K562 (cell line): ENCODE measurements at regions not wholly inside any gene's neighbourhood (a gene's known extent, or its start where the extent isn't known, plus 50 kb on each side); places are given as distances from the start of the nearest gene placed in this dataset.

Experiments used
- ATAC-seq: fragments of 200-7000 bp; cut with Tn5 transposase; 3 replicates; pipeline ENCODE4 v1.9.1; 2020; ENCODE audit warnings: moderate library complexity
- BruUV-seq: library from RNA; stranded (reverse); fragments of 400-500 nt; replicated peaks from 2 replicates; lab custom pipeline; 2021; lab: Mats Ljungman, UMichigan
- CTCF ChIA-PET: fragments of 300-600 bp; formaldehyde crosslinking; extraction: SDS; loops from one replicate; lab custom pipeline; 2021; ENCODE audit warnings: low intra/inter-chr PET ratio; lab: Yijun Ruan, JAX
- POLR2A ChIA-PET: fragments of 300-600, 350-650 bp; sonication (Branson Sonifier 250); formaldehyde crosslinking; extraction: SDS; loops from one replicate; lab custom pipeline; 2021; ENCODE audit warnings: antibody characterized with exemption, inconsistent platforms; lab: Yijun Ruan, JAX
- DNase-seq, 4 experiments: peaks; one replicate each; pipeline versions ENCODE4 v3.0.0 to v3.0.0-alpha.2; 2011 to 2018; ENCODE audit warnings: low spot score in 3 of 4, mixed read lengths in 3 of 4; ENCODE audit errors: extremely low read depth in 1 of 4
- FAIRE-seq: peaks from 2 replicates; lab custom pipeline; 2011; peaks lifted over from hg19 to GRCh38; lab: Jason Lieb, UNC
- H2AFZ ChIP-seq: 2 replicates; pipeline ENCODE4 v1.6.0; 2011; ENCODE audit warnings: low read depth, low read length, control low read depth, inconsistent platforms
- H3K27ac ChIP-seq: fragments of 200-600 bp; 3 replicates; pipeline ENCODE4 v1.8.0; 2011; ENCODE audit warnings: low read depth, mild to moderate bottlenecking, control low read depth, inconsistent platforms, low read length, moderate library complexity, mixed read lengths; ENCODE audit errors: extremely low read depth
- H3K27me3 ChIP-seq, 2 experiments: fragments of 300-600 bp in 1 of 2; 2 replicates in 1 of 2; 3 replicates in 1 of 2; pipeline versions ENCODE4 v1.6.0 to v1.8.0; 2011; ENCODE audit warnings: inconsistent platforms in 2 of 2, low read length in 2 of 2, mild to moderate bottlenecking in 1 of 2, mixed read lengths in 1 of 2, moderate library complexity in 1 of 2; ENCODE audit not compliant: control insufficient read depth in 2 of 2, insufficient read depth in 2 of 2
- H3K36me3 ChIP-seq: fragments of 300-600 bp; 3 replicates; pipeline ENCODE4 v1.8.0; 2011; ENCODE audit warnings: mild to moderate bottlenecking, low read length, inconsistent platforms; ENCODE audit not compliant: control insufficient read depth, insufficient read depth
- H3K4me1 ChIP-seq, 2 experiments: fragments of 200-600 bp in 1 of 2; replicated peaks in 1 of 2; 2 replicates in 1 of 2; 3 replicates in 1 of 2; pipeline versions ENCODE4 v1.5.1 to v1.8.0; 2011; ENCODE audit warnings: inconsistent platforms in 2 of 2, low read length in 2 of 2, mild to moderate bottlenecking in 1 of 2, mixed read lengths in 1 of 2, moderate library complexity in 1 of 2; ENCODE audit not compliant: control insufficient read depth in 2 of 2, insufficient read depth in 2 of 2
- H3K4me2 ChIP-seq: 2 replicates; pipeline ENCODE4 v1.6.1; 2011; ENCODE audit warnings: low read length, control low read depth, inconsistent platforms, mixed read lengths; ENCODE audit not compliant: insufficient read depth
- H3K4me3 ChIP-seq: fragments of 200-600 bp; sonication (generic), shearing (Covaris generic); 2 replicates; pipeline ENCODE4 v1.5.1; 2016; ENCODE audit warnings: control low read depth, inconsistent platforms
- H3K79me2 ChIP-seq: fragments of 200-600 bp; 3 replicates; pipeline ENCODE4 v1.8.0; 2011; ENCODE audit warnings: low read length, inconsistent platforms; ENCODE audit not compliant: control insufficient read depth, insufficient read depth
- H3K9ac ChIP-seq, 2 experiments: 2 replicates each; pipeline versions ENCODE4 v1.6.0 to v1.6.1; 2011; ENCODE audit warnings: low read depth in 2 of 2, low read length in 2 of 2, control low read depth in 1 of 2, inconsistent platforms in 1 of 2, mild to moderate bottlenecking in 1 of 2, mixed read lengths in 1 of 2; ENCODE audit not compliant: insufficient read depth in 1 of 2
- H3K9me1 ChIP-seq: one replicate; pipeline ENCODE4 v1.6.0; 2011; ENCODE audit warnings: inconsistent platforms, mild to moderate bottlenecking, low read length, moderate library complexity; ENCODE audit not compliant: control insufficient read depth, insufficient read depth
- H3K9me3 ChIP-seq: replicated peaks from 2 replicates; pipeline ENCODE4 v1.5.1; 2011; ENCODE audit warnings: low read depth, low read length, inconsistent platforms; ENCODE audit not compliant: control insufficient read depth, insufficient read depth
- H4K20me1 ChIP-seq: replicated peaks from 2 replicates; pipeline ENCODE4 v1.6.1; 2011; ENCODE audit warnings: low read length, inconsistent platforms, mixed read lengths; ENCODE audit not compliant: control insufficient read depth, insufficient read depth
- BCL6 ChIP-seq: fragments of 250-450 bp; sonication (Bioruptor Pico); IDR thresholded peaks from 2 replicates; pipeline ENCODE4 v1.4.0; 2020
- C11orf30 ChIP-seq: fragments of 450-650 bp; IDR thresholded peaks from 2 replicates; pipeline ENCODE4 v1.6.1; 2016; ENCODE audit warnings: low read depth, mild to moderate bottlenecking
- CBFA2T2 ChIP-seq: fragments of 450-650 bp; conservative IDR thresholded peaks from 2 replicates; pipeline ENCODE4 v1.6.1; 2017; ENCODE audit warnings: mild to moderate bottlenecking
- CBFB ChIP-seq: sonication (generic); formaldehyde crosslinking; IDR thresholded peaks from 2 replicates; pipeline ENCODE4 v1.4.0; 2020; ENCODE audit warnings: mild to moderate bottlenecking, missing genetic modification reagents
- ETV5 ChIP-seq: sonication (generic); formaldehyde crosslinking; IDR thresholded peaks from 2 replicates; pipeline ENCODE4 v1.4.0; 2020; ENCODE audit warnings: low read depth, mild to moderate bottlenecking, missing genetic modification reagents
- JUND ChIP-seq, 2 experiments: IDR thresholded peaks; 2 replicates in 1 of 2; 3 replicates in 1 of 2; pipeline ENCODE4 v1.6.1; 2011; ENCODE audit warnings: borderline replicate concordance in 2 of 2, low read depth in 2 of 2, low read length in 2 of 2, improper control_type of control experiment in 1 of 2, missing biosample characterization in 1 of 2, missing genetic modification characterization in 1 of 2, missing genetic modification reagents in 1 of 2
- MAFF ChIP-seq: IDR thresholded peaks from 2 replicates; pipeline ENCODE4 v1.6.1; 2012; ENCODE audit warnings: low read length, improper control_type of control experiment
- MAFG ChIP-seq: fragments of 450-650 bp; conservative IDR thresholded peaks from 2 replicates; pipeline ENCODE4 v1.6.1; 2016; ENCODE audit warnings: missing genetic modification characterization, missing compliant biosample characterization
- MAFK ChIP-seq: IDR thresholded peaks from 2 replicates; pipeline ENCODE4 v1.6.1; 2011; ENCODE audit warnings: low read length, improper control_type of control experiment
- NFE2 ChIP-seq: IDR thresholded peaks from 2 replicates; pipeline ENCODE4 v1.6.1; 2014; ENCODE audit warnings: antibody characterized with exemption, low read depth
- NFE2L1 ChIP-seq: fragments of 450-650 bp; IDR thresholded peaks from 2 replicates; pipeline ENCODE4 v1.6.1; 2016; ENCODE audit warnings: missing genetic modification characterization, low read depth, mild to moderate bottlenecking, missing compliant biosample characterization, moderate library complexity, borderline replicate concordance
- RFX1 ChIP-seq: fragments of 450-650 bp; IDR thresholded peaks from 2 replicates; pipeline ENCODE4 v1.6.1; 2016; ENCODE audit warnings: mild to moderate bottlenecking, moderate library complexity
- ZNF124 ChIP-seq: sonication (generic); formaldehyde crosslinking; IDR thresholded peaks from 2 replicates; pipeline ENCODE4 v1.8.1; 2022; ENCODE audit warnings: missing genetic modification reagents
- ZNF316 ChIP-seq: fragments of 450-650 bp; IDR thresholded peaks from 2 replicates; pipeline ENCODE4 v1.6.1; 2016
- WGBS: fragments of 100-300 bp; shearing (Covaris generic); methylation state at CpG from one replicate; pipeline ENCODE4 v1.1.6; 2016; ENCODE audit warnings: low coverage, mixed read lengths; ENCODE audit not compliant: insufficient coverage; ENCODE audit errors: missing lambda C conversion rate; 5-methylcytosine and 5-hydroxymethylcytosine counted together
- in situ Hi-C: fragments of 300-500 bp; cut with MboI; formaldehyde crosslinking; loops from 4 replicates; pipeline ENCODE4 v1.15.0; 2018; ENCODE audit warnings: inconsistent platforms, mixed read lengths
- intact Hi-C: fragments of 100-400 bp; cut with micrococcal nuclease; formaldehyde crosslinking; loops from 2 replicates; pipeline ENCODE4 v1.14.2; 2022

DNA sequence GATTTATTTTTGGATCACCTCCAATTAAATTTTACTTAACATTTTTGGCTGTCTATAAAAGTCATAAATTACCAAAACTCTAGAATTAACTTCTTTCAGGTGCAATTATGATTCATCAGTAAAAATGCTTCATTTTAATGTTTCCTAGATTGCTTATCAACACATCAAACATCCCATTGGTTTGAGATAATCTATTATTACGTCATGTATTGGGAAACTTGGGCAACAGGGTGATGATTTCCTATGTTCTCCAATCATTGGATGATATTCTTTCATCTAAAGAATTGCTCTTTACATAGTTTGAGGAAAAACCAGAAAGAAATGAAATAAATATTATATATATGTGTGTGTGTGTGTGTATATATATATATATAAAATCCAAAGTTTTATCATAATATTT is 76.8 kb upstream of the KCNJ6 start:
- POLR2A ChIA-PET = no interaction called here
- BruUV-seq = no TSS peak
- no peak for DNase-seq
- FAIRE-seq = no peak
- Histone ChIP-seq H3K9me3 (no peaks in the 10 kb centered on the region), H4K20me1 (no peaks in the 10 kb centered on the region), H2AFZ (no peak overlapping the region), H3K4me2 (no peak overlapping the region), H3K4me3 (no peak overlapping the region), H3K9ac (no peak overlapping the region), H3K27ac (no peak overlapping the region), H3K79me2 (no peaks in the 10 kb centered on the region), H3K36me3 (no peaks in the 10 kb centered on the region), H3K4me1 (peaks cover 0 to 10% of the 10 kb centered on the region in 2 experiments; a peak in 2 of 5 replicates), H3K27me3 (no peaks in the 10 kb centered on the region), H3K9me1 (no peaks in the 10 kb centered on the region)
- CTCF ChIA-PET = no interaction called here
- TF ChIP-seq BCL6 (CRISPR knock-in tag) = no peak
- no peak for ATAC-seq
- 73% methylated on average over 1 of the region's 1 CpG for WGBS
- in situ Hi-C loops = no loop called here
- intact Hi-C loops = no loop called here

GRCh38 chr21:37994211-37994610 is 78.0 kb upstream of the KCNJ6 start:
- WGBS = 55% methylated on average over 4 of the region's 4 CpGs
- no TSS peak for BruUV-seq
- no peak overlapping the region for H3K9ac ChIP-seq
- no peaks in the 10 kb centered on the region for H4K20me1 ChIP-seq
- CTCF ChIA-PET = no interaction called here
- peak; percentile 72 for FAIRE-seq
- H3K4me3 ChIP-seq = no peak overlapping the region
- no peak for TF ChIP-seq CBFB (CRISPR knock-in tag)
- peak; percentile 91 for TF ChIP-seq NFE2
- TF ChIP-seq RFX1 = no peak
- TF ChIP-seq ZNF124 (CRISPR knock-in tag) = no peak
- TF ChIP-seq JUND (IDR thresholded peaks at IDR 0.05; ENCODE audit: borderline replicate concordance, low read depth, low read length) = peak; percentile 17; the same call in 1 of the 2 replicates
- no peak for TF ChIP-seq JUND (tag; IDR thresholded peaks at IDR 0.05; ENCODE audit: borderline replicate concordance, low read depth, low read length)
- TF ChIP-seq NFE2L1 (tag) = peak; percentile 57
- TF ChIP-seq ZNF316 = peak; percentile 86
- peak; percentile 80 for TF ChIP-seq MAFG (tag)
- no peak for TF ChIP-seq CBFA2T2
- peak; percentile 76 for TF ChIP-seq MAFF
- TF ChIP-seq ETV5 (CRISPR knock-in tag) = no peak
- TF ChIP-seq C11orf30 = peak; percentile 80
- TF ChIP-seq MAFK = peak; percentile 65; the same call in 1 of the 2 replicates
- peak; percentile 23 to 33 (median 26) for DNase-seq
- no peak overlapping the region for H3K27ac ChIP-seq
- H2AFZ ChIP-seq = no peak overlapping the region
- H3K4me1 ChIP-seq = peaks cover 0 to 10% of the 10 kb centered on the region in 2 experiments; a peak in 2 of 5 replicates
- in situ Hi-C loops = no loop called here
- no peaks in the 10 kb centered on the region for H3K79me2 ChIP-seq
- peak; percentile 64; the same call in 2 of the 3 replicates for ATAC-seq
- no peaks in the 10 kb centered on the region for H3K36me3 ChIP-seq
- POLR2A ChIA-PET = interaction anchor here (1.0 to 1.5 kb wide), 2 partner anchors 10 to 53 kb away, joined by 3 to 4 read pairs; no protein-coding TSS in a partner anchor
- intact Hi-C loops = no loop called here
- H3K9me3 ChIP-seq = no peaks in the 10 kb centered on the region
- H3K9me1 ChIP-seq = no peaks in the 10 kb centered on the region
- H3K4me2 ChIP-seq = no peak overlapping the region
- no peaks in the 10 kb centered on the region for H3K27me3 ChIP-seq
